H1 (cell line): ENCODE measurements at regions not wholly inside any gene's neighbourhood (a gene's known extent, or its start where the extent isn't known, plus 50 kb on each side); places are given as distances from the start of the nearest gene placed in this dataset.

Experiments used
- CREB1 ChIP-seq: IDR thresholded peaks from 2 replicates; pipeline ENCODE4 v1.6.1; 2012; ENCODE audit warnings: inconsistent platforms
- EZH2 ChIP-seq: fragments of 200-600 bp; sonication (generic); IDR thresholded peaks from 2 replicates; pipeline ENCODE4 v1.7.1; 2012; ENCODE audit warnings: low read depth, mild to moderate bottlenecking, moderate library complexity, low read length, inconsistent platforms; ENCODE audit not compliant: severe bottlenecking
- NRF1 ChIP-seq: IDR thresholded peaks from 2 replicates; pipeline ENCODE4 v1.6.1; 2011; ENCODE audit warnings: mild to moderate bottlenecking, low read depth, low read length, improper control_type of control experiment
- RXRA ChIP-seq: IDR thresholded peaks from 2 replicates; pipeline ENCODE4 v1.6.1; 2011; ENCODE audit warnings: low read depth, mild to moderate bottlenecking, low read length, moderate library complexity; ENCODE audit not compliant: insufficient read depth
- SIRT6 ChIP-seq: IDR thresholded peaks from one replicate; pipeline ENCODE4 v1.7.1; 2012; ENCODE audit warnings: low read length, inconsistent platforms
- SUZ12 ChIP-seq: fragments of 200-600 bp; sonication (generic); IDR thresholded peaks from 2 replicates; pipeline ENCODE4 v1.6.1; 2012; ENCODE audit warnings: mild to moderate bottlenecking, inconsistent platforms, low read length, moderate library complexity, mixed read lengths
- TCF12 ChIP-seq: IDR thresholded peaks from 2 replicates; pipeline ENCODE4 v1.6.1; 2011; ENCODE audit warnings: low read depth, mild to moderate bottlenecking, low read length
- YY1 ChIP-seq: IDR thresholded peaks from 2 replicates; pipeline ENCODE4 v1.6.1; 2011; ENCODE audit warnings: low read depth, mild to moderate bottlenecking, low read length
- ZNF274 ChIP-seq: IDR thresholded peaks from 2 replicates; pipeline ENCODE4 v1.7.0; 2012; ENCODE audit warnings: low read length, borderline replicate concordance; ENCODE audit errors: extremely low read depth
- TF ChIP-seq, protein P1 (sequence below): fragments of 300-600 bp; sonication (generic); IDR thresholded peaks from 2 replicates; pipeline ENCODE4 v1.7.1; 2012; ENCODE audit warnings: low read length, moderate library complexity, mild to moderate bottlenecking, inconsistent platforms; ENCODE audit not compliant: insufficient replicate concordance
- TF ChIP-seq, protein P2 (sequence below): IDR thresholded peaks from 2 replicates; pipeline ENCODE4 v1.6.1; 2011; ENCODE audit warnings: low read length, improper control_type of control experiment

DNA sequence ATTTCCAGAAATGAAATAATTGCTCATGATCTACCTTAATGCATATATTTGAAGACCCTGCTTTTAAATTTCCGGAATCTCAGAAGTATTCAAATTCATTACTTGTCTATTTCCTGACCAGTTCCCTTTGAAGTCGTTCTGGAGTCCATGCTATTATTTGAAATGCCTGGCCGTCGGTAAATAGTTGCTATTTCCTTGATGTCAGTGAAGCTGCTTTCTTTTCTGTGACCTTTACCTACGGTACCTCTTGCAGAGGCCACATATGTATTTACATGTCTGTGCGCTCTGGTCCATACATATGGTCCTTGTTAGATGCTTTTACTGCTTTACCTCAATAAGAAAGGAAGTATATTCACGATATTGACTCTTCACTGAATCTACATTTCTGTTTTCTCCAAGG is 199.7 kb downstream of the PAPSS1 start (continued):
- TF ChIP-seq, protein P1, sequence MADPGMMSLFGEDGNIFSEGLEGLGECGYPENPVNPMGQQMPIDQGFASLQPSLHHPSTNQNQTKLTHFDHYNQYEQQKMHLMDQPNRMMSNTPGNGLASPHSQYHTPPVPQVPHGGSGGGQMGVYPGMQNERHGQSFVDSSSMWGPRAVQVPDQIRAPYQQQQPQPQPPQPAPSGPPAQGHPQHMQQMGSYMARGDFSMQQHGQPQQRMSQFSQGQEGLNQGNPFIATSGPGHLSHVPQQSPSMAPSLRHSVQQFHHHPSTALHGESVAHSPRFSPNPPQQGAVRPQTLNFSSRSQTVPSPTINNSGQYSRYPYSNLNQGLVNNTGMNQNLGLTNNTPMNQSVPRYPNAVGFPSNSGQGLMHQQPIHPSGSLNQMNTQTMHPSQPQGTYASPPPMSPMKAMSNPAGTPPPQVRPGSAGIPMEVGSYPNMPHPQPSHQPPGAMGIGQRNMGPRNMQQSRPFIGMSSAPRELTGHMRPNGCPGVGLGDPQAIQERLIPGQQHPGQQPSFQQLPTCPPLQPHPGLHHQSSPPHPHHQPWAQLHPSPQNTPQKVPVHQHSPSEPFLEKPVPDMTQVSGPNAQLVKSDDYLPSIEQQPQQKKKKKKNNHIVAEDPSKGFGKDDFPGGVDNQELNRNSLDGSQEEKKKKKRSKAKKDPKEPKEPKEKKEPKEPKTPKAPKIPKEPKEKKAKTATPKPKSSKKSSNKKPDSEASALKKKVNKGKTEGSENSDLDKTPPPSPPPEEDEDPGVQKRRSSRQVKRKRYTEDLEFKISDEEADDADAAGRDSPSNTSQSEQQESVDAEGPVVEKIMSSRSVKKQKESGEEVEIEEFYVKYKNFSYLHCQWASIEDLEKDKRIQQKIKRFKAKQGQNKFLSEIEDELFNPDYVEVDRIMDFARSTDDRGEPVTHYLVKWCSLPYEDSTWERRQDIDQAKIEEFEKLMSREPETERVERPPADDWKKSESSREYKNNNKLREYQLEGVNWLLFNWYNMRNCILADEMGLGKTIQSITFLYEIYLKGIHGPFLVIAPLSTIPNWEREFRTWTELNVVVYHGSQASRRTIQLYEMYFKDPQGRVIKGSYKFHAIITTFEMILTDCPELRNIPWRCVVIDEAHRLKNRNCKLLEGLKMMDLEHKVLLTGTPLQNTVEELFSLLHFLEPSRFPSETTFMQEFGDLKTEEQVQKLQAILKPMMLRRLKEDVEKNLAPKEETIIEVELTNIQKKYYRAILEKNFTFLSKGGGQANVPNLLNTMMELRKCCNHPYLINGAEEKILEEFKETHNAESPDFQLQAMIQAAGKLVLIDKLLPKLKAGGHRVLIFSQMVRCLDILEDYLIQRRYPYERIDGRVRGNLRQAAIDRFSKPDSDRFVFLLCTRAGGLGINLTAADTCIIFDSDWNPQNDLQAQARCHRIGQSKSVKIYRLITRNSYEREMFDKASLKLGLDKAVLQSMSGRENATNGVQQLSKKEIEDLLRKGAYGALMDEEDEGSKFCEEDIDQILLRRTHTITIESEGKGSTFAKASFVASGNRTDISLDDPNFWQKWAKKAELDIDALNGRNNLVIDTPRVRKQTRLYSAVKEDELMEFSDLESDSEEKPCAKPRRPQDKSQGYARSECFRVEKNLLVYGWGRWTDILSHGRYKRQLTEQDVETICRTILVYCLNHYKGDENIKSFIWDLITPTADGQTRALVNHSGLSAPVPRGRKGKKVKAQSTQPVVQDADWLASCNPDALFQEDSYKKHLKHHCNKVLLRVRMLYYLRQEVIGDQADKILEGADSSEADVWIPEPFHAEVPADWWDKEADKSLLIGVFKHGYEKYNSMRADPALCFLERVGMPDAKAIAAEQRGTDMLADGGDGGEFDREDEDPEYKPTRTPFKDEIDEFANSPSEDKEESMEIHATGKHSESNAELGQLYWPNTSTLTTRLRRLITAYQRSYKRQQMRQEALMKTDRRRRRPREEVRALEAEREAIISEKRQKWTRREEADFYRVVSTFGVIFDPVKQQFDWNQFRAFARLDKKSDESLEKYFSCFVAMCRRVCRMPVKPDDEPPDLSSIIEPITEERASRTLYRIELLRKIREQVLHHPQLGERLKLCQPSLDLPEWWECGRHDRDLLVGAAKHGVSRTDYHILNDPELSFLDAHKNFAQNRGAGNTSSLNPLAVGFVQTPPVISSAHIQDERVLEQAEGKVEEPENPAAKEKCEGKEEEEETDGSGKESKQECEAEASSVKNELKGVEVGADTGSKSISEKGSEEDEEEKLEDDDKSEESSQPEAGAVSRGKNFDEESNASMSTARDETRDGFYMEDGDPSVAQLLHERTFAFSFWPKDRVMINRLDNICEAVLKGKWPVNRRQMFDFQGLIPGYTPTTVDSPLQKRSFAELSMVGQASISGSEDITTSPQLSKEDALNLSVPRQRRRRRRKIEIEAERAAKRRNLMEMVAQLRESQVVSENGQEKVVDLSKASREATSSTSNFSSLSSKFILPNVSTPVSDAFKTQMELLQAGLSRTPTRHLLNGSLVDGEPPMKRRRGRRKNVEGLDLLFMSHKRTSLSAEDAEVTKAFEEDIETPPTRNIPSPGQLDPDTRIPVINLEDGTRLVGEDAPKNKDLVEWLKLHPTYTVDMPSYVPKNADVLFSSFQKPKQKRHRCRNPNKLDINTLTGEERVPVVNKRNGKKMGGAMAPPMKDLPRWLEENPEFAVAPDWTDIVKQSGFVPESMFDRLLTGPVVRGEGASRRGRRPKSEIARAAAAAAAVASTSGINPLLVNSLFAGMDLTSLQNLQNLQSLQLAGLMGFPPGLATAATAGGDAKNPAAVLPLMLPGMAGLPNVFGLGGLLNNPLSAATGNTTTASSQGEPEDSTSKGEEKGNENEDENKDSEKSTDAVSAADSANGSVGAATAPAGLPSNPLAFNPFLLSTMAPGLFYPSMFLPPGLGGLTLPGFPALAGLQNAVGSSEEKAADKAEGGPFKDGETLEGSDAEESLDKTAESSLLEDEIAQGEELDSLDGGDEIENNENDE: no peak
- TF ChIP-seq NRF1: no peak
- no peak for TF ChIP-seq TCF12
- TF ChIP-seq YY1: no peak
- no peak for TF ChIP-seq ZNF274
- no peak for TF ChIP-seq CREB1
- TF ChIP-seq EZH2: no peak
- no peak for TF ChIP-seq RXRA
- no peak for TF ChIP-seq SIRT6
- no peak for TF ChIP-seq SUZ12
- TF ChIP-seq, protein P2, sequence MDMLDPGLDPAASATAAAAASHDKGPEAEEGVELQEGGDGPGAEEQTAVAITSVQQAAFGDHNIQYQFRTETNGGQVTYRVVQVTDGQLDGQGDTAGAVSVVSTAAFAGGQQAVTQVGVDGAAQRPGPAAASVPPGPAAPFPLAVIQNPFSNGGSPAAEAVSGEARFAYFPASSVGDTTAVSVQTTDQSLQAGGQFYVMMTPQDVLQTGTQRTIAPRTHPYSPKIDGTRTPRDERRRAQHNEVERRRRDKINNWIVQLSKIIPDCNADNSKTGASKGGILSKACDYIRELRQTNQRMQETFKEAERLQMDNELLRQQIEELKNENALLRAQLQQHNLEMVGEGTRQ: no peak
